MCF 10A (cell line): ENCODE measurements at regions not wholly inside any gene's neighbourhood (a gene's known extent, or its start where the extent isn't known, plus 50 kb on each side); places are given as distances from the start of the nearest gene placed in this dataset.

Source experiments
- BruUV-seq: library from RNA; stranded (reverse); fragments of 400-500 nt; replicated peaks from 2 replicates; lab custom pipeline; 2021; lab: Mats Ljungman, UMichigan
- CTCF ChIA-PET: fragments of 300-600 bp; sonication (Branson Sonifier 250); formaldehyde crosslinking; extraction: SDS; loops from one replicate; lab custom pipeline; 2021; ENCODE audit warnings: antibody characterized with exemption, inconsistent platforms; lab: Yijun Ruan, JAX
- POLR2A ChIA-PET: fragments of 300-600, 350-650 bp; sonication (Branson Sonifier 250); formaldehyde crosslinking; extraction: SDS; loops from one replicate; lab custom pipeline; 2020; ENCODE audit warnings: antibody characterized with exemption, inconsistent platforms; lab: Yijun Ruan, JAX
- DNase-seq: peaks from one replicate; pipeline ENCODE4 v3.0.0-alpha.2; 2018; ENCODE audit not compliant: unreplicated experiment
- H3K27ac Mint-ChIP-seq: one replicate; pipeline ENCODE4 v1.8.0; 2022; ENCODE audit warnings: mild to moderate bottlenecking, low read depth, mixed read lengths; ENCODE audit not compliant: unreplicated experiment
- H3K27me3 Mint-ChIP-seq: one replicate; pipeline ENCODE4 v1.8.0; 2022; ENCODE audit warnings: mixed read lengths; ENCODE audit not compliant: insufficient read depth, unreplicated experiment
- H3K36me3 Mint-ChIP-seq: one replicate; pipeline ENCODE4 v1.8.0; 2022; ENCODE audit warnings: mild to moderate bottlenecking, moderate library complexity, mixed read lengths; ENCODE audit not compliant: insufficient read depth, unreplicated experiment
- H3K4me1 Mint-ChIP-seq: one replicate; pipeline ENCODE4 v1.8.0; 2022; ENCODE audit warnings: mixed read lengths; ENCODE audit not compliant: insufficient read depth, unreplicated experiment
- H3K4me3 Mint-ChIP-seq: one replicate; pipeline ENCODE4 v1.8.0; 2022; ENCODE audit warnings: mild to moderate bottlenecking, moderate library complexity, mixed read lengths; ENCODE audit not compliant: unreplicated experiment
- H3K9me3 Mint-ChIP-seq: one replicate; pipeline ENCODE4 v1.8.0; 2022; ENCODE audit warnings: mixed read lengths; ENCODE audit not compliant: unreplicated experiment
- CTCF ChIP-seq: fragments of 200-600 bp; IDR thresholded peaks from one replicate; pipeline ENCODE4 v1.8.0; 2022; ENCODE audit warnings: antibody characterized with exemption, mild to moderate bottlenecking; ENCODE audit not compliant: unreplicated experiment
- intact Hi-C: fragments of 100-400 bp; cut with micrococcal nuclease; formaldehyde crosslinking; loops from 2 replicates; pipeline ENCODE4 v1.14.1; 2022

GRCh38 chr6:104483225-104483834 lies 376.4 kb downstream of the HACE1 start:
- no peak overlapping the region for H3K4me3 Mint-ChIP-seq
- POLR2A ChIA-PET: interaction anchor here (0.6 kb wide), 1 partner anchor 50 kb away, joined by 4 read pairs; no protein-coding TSS in a partner anchor
- H3K27me3 Mint-ChIP-seq: no peaks in the 10 kb centered on the region
- H3K27ac Mint-ChIP-seq: no peak overlapping the region
- CTCF ChIA-PET: interaction anchor here (0.6 to 2.1 kb wide), 6 partner anchors 10 to 1659 kb away, joined by 3 to 8 read pairs (median 3); no protein-coding TSS in a partner anchor
- H3K4me1 Mint-ChIP-seq: no peaks in the 10 kb centered on the region
- peak; percentile 54 for TF ChIP-seq CTCF
- intact Hi-C loops: loop anchor here (5.0 kb wide), 2 partner anchors 156 to 289 kb away; no protein-coding TSS in a partner anchor
- H3K9me3 Mint-ChIP-seq: no peaks in the 10 kb centered on the region
- BruUV-seq: no TSS peak
- peak; percentile 47 for DNase-seq
- H3K36me3 Mint-ChIP-seq: no peaks in the 10 kb centered on the region

- BruUV-seq: no TSS peak
- H3K36me3 Mint-ChIP-seq: no peaks in the 10 kb centered on the region
- no peak overlapping the region for H3K27ac Mint-ChIP-seq
- no peak for TF ChIP-seq CTCF
- no peaks in the 10 kb centered on the region for H3K27me3 Mint-ChIP-seq
- DNase-seq: no peak
- H3K4me3 Mint-ChIP-seq: no peak overlapping the region
- H3K9me3 Mint-ChIP-seq: no peaks in the 10 kb centered on the region
- ChIA-PET CTCF (interaction anchor here (1.3 kb wide), 1 partner anchor 152 kb away, joined by 3 read pairs; no protein-coding TSS in a partner anchor), POLR2A (interaction anchor here (0.9 kb wide), 1 partner anchor 10 kb away, joined by 3 read pairs; no protein-coding TSS in a partner anchor)
- H3K4me1 Mint-ChIP-seq: no peaks in the 10 kb centered on the region
- intact Hi-C loops: no loop called here
These were observed 382.1 kb downstream of the HACE1 start for GRCh38 chr6:104477569-104477968.

- TF ChIP-seq CTCF: no peak
- intact Hi-C loops: no loop called here
- ChIA-PET CTCF (interaction anchor here (0.5 to 1.8 kb wide), 5 partner anchors 10 to 463 kb away, joined by 3 to 8 read pairs (median 3); no protein-coding TSS in a partner anchor), POLR2A (no interaction called here)
- no peaks in the 10 kb centered on the region for H3K27me3 Mint-ChIP-seq
- no TSS peak for BruUV-seq
- no peak overlapping the region for H3K27ac Mint-ChIP-seq
- H3K4me3 Mint-ChIP-seq: no peak overlapping the region
- no peak for DNase-seq
- no peaks in the 10 kb centered on the region for H3K36me3 Mint-ChIP-seq
- H3K9me3 Mint-ChIP-seq: no peaks in the 10 kb centered on the region
- H3K4me1 Mint-ChIP-seq: no peaks in the 10 kb centered on the region
These were observed 386.7 kb downstream of the HACE1 start for GRCh38 chr6:104473021-104473429.

- BruUV-seq: no TSS peak
- ChIA-PET CTCF (interaction anchor here (0.9 to 1.8 kb wide), 2 partner anchors 9 to 11 kb away, joined by 3 to 8 read pairs; no protein-coding TSS in a partner anchor), POLR2A (no interaction called here)
- no peaks in the 10 kb centered on the region for H3K9me3 Mint-ChIP-seq
- H3K36me3 Mint-ChIP-seq: no peaks in the 10 kb centered on the region
- no peaks in the 10 kb centered on the region for H3K4me1 Mint-ChIP-seq
- no peaks in the 10 kb centered on the region for H3K27me3 Mint-ChIP-seq
- no peak for DNase-seq
- no peak overlapping the region for H3K4me3 Mint-ChIP-seq
- no peak for TF ChIP-seq CTCF
- H3K27ac Mint-ChIP-seq: no peak overlapping the region
- intact Hi-C loops: no loop called here
These were observed 387.5 kb downstream of the HACE1 start for GRCh38 chr6:104472021-104472901.
